ENCODE measurements at regions not wholly inside any gene's neighbourhood (a gene's known extent, or its start where the extent isn't known, plus 50 kb on each side); places are given as distances from the start of the nearest gene placed in this dataset.

- no peak for TF ChIP-seq CTCF (IDR thresholded peaks at IDR 0.05; ENCODE audit: low read depth, low read length, missing input control)
- no peak for TF ChIP-seq RAD21 (IDR thresholded peaks at IDR 0.05)
- TF ChIP-seq HNF4A (conservative IDR thresholded peaks at IDR 0.05), result no peak
- no peak for TF ChIP-seq REST (IDR thresholded peaks at IDR 0.05)
- no peak for TF ChIP-seq GABPA (IDR thresholded peaks at IDR 0.05 in 1 of 2, conservative IDR thresholded peaks at IDR 0.05 in 1 of 2)
- no peak for TF ChIP-seq MAX (IDR thresholded peaks at IDR 0.05)
- no peak for TF ChIP-seq YY1 (IDR thresholded peaks at IDR 0.05)
- TF ChIP-seq RXRA (IDR thresholded peaks at IDR 0.05), result no peak
- no peak for TF ChIP-seq SP1 (IDR thresholded peaks at IDR 0.05)
Observed at GRCh38 chr4:144820728-144821085, 174.8 kb downstream of the HHIP start.

Data from liver (tissue), 3 donors.